ENCODE measurements at regions not wholly inside any gene's neighbourhood (a gene's known extent, or its start where the extent isn't known, plus 50 kb on each side); places are given as distances from the start of the nearest gene placed in this dataset.

- no peak overlapping the region for H3K4me3 ChIP-seq (ENCODE audit: low read depth, low read length)
- DNase-seq (ENCODE audit: low read depth), result no peak
- TF ChIP-seq, protein P1, sequence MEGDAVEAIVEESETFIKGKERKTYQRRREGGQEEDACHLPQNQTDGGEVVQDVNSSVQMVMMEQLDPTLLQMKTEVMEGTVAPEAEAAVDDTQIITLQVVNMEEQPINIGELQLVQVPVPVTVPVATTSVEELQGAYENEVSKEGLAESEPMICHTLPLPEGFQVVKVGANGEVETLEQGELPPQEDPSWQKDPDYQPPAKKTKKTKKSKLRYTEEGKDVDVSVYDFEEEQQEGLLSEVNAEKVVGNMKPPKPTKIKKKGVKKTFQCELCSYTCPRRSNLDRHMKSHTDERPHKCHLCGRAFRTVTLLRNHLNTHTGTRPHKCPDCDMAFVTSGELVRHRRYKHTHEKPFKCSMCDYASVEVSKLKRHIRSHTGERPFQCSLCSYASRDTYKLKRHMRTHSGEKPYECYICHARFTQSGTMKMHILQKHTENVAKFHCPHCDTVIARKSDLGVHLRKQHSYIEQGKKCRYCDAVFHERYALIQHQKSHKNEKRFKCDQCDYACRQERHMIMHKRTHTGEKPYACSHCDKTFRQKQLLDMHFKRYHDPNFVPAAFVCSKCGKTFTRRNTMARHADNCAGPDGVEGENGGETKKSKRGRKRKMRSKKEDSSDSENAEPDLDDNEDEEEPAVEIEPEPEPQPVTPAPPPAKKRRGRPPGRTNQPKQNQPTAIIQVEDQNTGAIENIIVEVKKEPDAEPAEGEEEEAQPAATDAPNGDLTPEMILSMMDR (IDR thresholded peaks at IDR 0.05; ENCODE audit: control insufficient read depth, extremely low read depth, insufficient read depth), result no peak
Observed at GRCh38 chr3:13203398-13204176, 130.4 kb upstream of the IQSEC1 start.

- TF ChIP-seq, protein P1 (IDR thresholded peaks at IDR 0.05; ENCODE audit: control insufficient read depth, extremely low read depth, insufficient read depth), result no peak
- no peak for DNase-seq (ENCODE audit: low read depth)
Observed at GRCh38 chr3:13202744-13203397, 129.6 kb upstream of the IQSEC1 start.

GRCh38 chr3:13201851-13202250 is 128.6 kb upstream of the IQSEC1 start:
- H3K4me3 ChIP-seq (ENCODE audit: low read depth, low read length), result no peak overlapping the region
- TF ChIP-seq, protein P1 (IDR thresholded peaks at IDR 0.05; ENCODE audit: control insufficient read depth, extremely low read depth, insufficient read depth), result no peak
- DNase-seq (ENCODE audit: low read depth), result no peak

More at GRCh38 chr3:13202744-13203397, 129.6 kb upstream of the IQSEC1 start:
- H3K4me3 ChIP-seq (ENCODE audit: low read depth, low read length), result no peak overlapping the region

DNA sequence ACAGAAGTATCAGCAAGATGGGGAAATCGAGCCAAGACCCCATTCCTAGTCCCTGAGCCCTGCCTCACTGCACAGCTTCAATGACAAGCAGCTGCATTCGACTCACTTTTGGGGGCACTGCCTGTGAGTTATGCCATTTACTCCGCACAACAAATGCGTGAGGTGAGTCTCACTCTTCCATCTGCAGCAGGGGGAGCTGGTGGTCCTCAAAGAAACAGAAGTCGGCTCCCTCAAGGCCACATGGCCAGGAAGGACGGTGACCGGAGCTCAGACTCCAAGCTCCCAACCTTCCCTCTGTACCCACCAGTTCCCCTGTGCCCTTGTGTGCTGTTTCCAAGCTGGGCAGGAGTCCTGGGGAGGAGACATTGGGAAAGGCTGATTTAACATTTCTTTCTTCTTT is 127.7 kb upstream of the IQSEC1 start:
- DNase-seq (ENCODE audit: low read depth), result no peak
- TF ChIP-seq, protein P1 (IDR thresholded peaks at IDR 0.05; ENCODE audit: control insufficient read depth, extremely low read depth, insufficient read depth), result no peak
- H3K4me3 ChIP-seq (ENCODE audit: low read depth, low read length), result no peak overlapping the region

DNA sequence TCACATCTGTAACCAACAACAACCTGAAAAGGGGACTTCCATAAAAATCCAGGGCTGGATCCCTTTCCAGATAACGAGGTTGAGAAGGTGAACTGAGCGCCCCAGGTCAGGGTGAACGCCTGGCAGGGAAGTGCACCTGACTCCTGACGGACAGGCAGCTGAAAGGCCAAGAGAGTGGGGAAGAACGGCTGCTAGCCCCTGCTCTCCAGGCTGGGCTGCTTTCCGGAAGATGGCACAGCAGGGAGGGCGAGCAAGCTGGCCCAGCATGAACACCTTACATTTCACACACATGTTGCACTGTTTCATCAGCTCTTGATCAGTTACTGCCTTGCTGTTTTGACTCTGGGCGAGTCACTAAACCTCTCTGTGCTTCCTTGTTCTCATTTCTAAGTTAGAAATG is 127.2 kb upstream of the IQSEC1 start:
- TF ChIP-seq, protein P1 (IDR thresholded peaks at IDR 0.05; ENCODE audit: control insufficient read depth, extremely low read depth, insufficient read depth), result no peak
- no peak for DNase-seq (ENCODE audit: low read depth)
- no peak overlapping the region for H3K4me3 ChIP-seq (ENCODE audit: low read depth, low read length)

DNA sequence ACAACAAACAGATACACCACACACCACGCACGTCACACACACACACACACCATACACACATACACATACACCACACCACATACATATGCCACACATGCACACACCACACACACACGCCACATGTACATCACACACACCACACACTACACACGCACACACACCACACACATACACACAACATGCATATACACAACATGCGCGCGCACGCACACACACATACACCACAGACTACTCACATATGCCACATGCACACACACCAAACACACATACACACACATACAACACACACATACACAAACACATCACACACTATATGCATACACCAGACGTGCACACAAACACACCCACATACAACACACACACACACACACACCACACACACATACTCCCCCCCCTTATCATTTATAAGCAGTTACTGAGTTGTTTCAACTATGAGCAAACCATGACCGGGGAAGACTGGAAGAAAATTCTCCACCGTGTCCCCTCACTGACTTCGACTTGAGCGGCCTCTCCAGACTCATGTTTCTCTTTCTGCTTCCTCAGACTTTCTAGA is 126.7 kb upstream of the IQSEC1 start:
- no peak overlapping the region for H3K4me3 ChIP-seq (ENCODE audit: low read depth, low read length)
- DNase-seq (ENCODE audit: low read depth), result no peak
- TF ChIP-seq, protein P1 (IDR thresholded peaks at IDR 0.05; ENCODE audit: control insufficient read depth, extremely low read depth, insufficient read depth), result no peak
